ENCODE measurements at regions not wholly inside any gene's neighbourhood (a gene's known extent, or its start where the extent isn't known, plus 50 kb on each side); places are given as distances from the start of the nearest gene placed in this dataset.

DNA sequence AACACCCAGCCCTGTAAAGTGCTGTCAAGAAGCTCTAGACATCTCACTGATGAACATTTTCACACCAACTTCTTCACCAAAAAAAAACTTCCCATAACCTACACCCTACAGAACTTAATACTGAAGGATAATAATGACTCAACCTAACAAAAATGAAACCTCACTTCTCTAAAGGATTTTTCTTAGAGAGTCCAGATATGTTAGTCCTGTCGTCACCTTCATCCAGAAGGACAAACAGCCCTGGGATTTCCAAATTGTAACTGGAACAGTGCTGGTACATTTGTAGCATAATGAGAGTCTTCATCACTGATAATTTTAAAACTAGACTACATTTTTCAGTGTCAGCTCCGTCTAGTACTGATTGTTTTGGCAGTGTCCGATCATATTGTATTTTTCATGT lies 528.6 kb upstream of the CELF2 start:
- TF ChIP-seq EZH2phosphoT487 (IDR thresholded peaks at IDR 0.05; ENCODE audit: insufficient read depth, low read depth): no peak
- TF ChIP-seq EZH2 (IDR thresholded peaks at IDR 0.05; ENCODE audit: insufficient read depth, poor library complexity, severe bottlenecking): no peak
